WTC11 (cell line): ENCODE measurements at regions not wholly inside any gene's neighbourhood (a gene's known extent, or its start where the extent isn't known, plus 50 kb on each side); places are given as distances from the start of the nearest gene placed in this dataset.

Source experiments
- ATAC-seq: fragments of 200-7000 bp; cut with Tn5 transposase; 2 replicates; pipeline ENCODE4 v1.10.0; 2021; ENCODE audit warnings: mild to moderate bottlenecking, moderate library complexity
- CTCF ChIA-PET: fragments of 300-600 bp; sonication (Branson Sonifier 250); formaldehyde crosslinking; loops from one replicate; lab custom pipeline; 2021; ENCODE audit warnings: antibody characterized with exemption; lab: Charles Lee
- POLR2A ChIA-PET: fragments of 350-600 bp; sonication (Branson Sonifier 250); formaldehyde crosslinking; loops from one replicate; lab custom pipeline; 2021; ENCODE audit warnings: antibody characterized with exemption; lab: Charles Lee
- DNase-seq: peaks from one replicate; pipeline ENCODE4 v3.0.0; 2021; ENCODE audit warnings: low spot score
- H3K27ac Mint-ChIP-seq: 2 replicates; pipeline ENCODE4 v1.8.0; 2021; ENCODE audit warnings: mixed read lengths
- H3K27me3 Mint-ChIP-seq: 2 replicates; pipeline ENCODE4 v1.8.0; 2021; ENCODE audit warnings: low read depth, mild to moderate bottlenecking, moderate library complexity, mixed read lengths
- H3K36me3 Mint-ChIP-seq: 2 replicates; pipeline ENCODE4 v1.8.0; 2021; ENCODE audit warnings: mixed read lengths
- H3K4me1 Mint-ChIP-seq: 2 replicates; pipeline ENCODE4 v1.8.0; 2022; ENCODE audit warnings: mixed read lengths
- H3K4me3 Mint-ChIP-seq: 2 replicates; pipeline ENCODE4 v1.8.0; 2021; ENCODE audit warnings: mild to moderate bottlenecking, moderate library complexity, mixed read lengths
- H3K9me3 Mint-ChIP-seq: 2 replicates; pipeline ENCODE4 v1.8.0; 2021; ENCODE audit warnings: mixed read lengths
- CBFB ChIP-seq: sonication (generic); formaldehyde crosslinking; IDR thresholded peaks from 2 replicates; pipeline ENCODE4 v1.8.1; 2022; ENCODE audit warnings: mild to moderate bottlenecking, low read depth, missing genetic modification reagents
- ELF4 ChIP-seq: sonication (generic); formaldehyde crosslinking; IDR thresholded peaks from 2 replicates; pipeline ENCODE4 v1.8.1; 2022; ENCODE audit warnings: low read depth, mild to moderate bottlenecking, moderate library complexity, missing genetic modification reagents
- ETV6 ChIP-seq: sonication (generic); formaldehyde crosslinking; IDR thresholded peaks from 2 replicates; pipeline ENCODE4 v1.8.1; 2022; ENCODE audit warnings: mild to moderate bottlenecking, missing genetic modification reagents
- FOXP4 ChIP-seq: sonication (generic); formaldehyde crosslinking; IDR thresholded peaks from 2 replicates; pipeline ENCODE4 v1.8.0; 2022; ENCODE audit warnings: mild to moderate bottlenecking, missing genetic modification reagents
- KAT7 ChIP-seq: sonication (generic); formaldehyde crosslinking; IDR thresholded peaks from 2 replicates; pipeline ENCODE4 v1.8.1; 2023; ENCODE audit warnings: missing genetic modification reagents, mild to moderate bottlenecking, borderline replicate concordance
- MXD4 ChIP-seq: fragments of 250-450 bp; sonication (Bioruptor Pico); IDR thresholded peaks from 2 replicates; pipeline ENCODE4 v1.8.0; 2021; ENCODE audit warnings: mild to moderate bottlenecking, moderate library complexity, borderline replicate concordance
- NR1H2 ChIP-seq: sonication (generic); formaldehyde crosslinking; IDR thresholded peaks from 2 replicates; pipeline ENCODE4 v1.9.0; 2021; ENCODE audit warnings: mild to moderate bottlenecking, moderate library complexity, missing genetic modification reagents
- NR2C2 ChIP-seq: sonication (generic); formaldehyde crosslinking; IDR thresholded peaks from 2 replicates; pipeline ENCODE4 v1.8.0; 2022; ENCODE audit warnings: mild to moderate bottlenecking, missing genetic modification reagents
- RORB ChIP-seq: fragments of 250-450 bp; sonication (Bioruptor Pico); IDR thresholded peaks from 2 replicates; pipeline ENCODE4 v1.9.0; 2021; ENCODE audit warnings: mild to moderate bottlenecking
- ZNF121 ChIP-seq: sonication (generic); formaldehyde crosslinking; IDR thresholded peaks from 2 replicates; pipeline ENCODE4 v1.8.0; 2023; ENCODE audit warnings: missing genetic modification reagents
- ZNF138 ChIP-seq: sonication (generic); formaldehyde crosslinking; conservative IDR thresholded peaks from 2 replicates; pipeline ENCODE4 v1.8.1; 2022; ENCODE audit warnings: mild to moderate bottlenecking, moderate library complexity, missing genetic modification reagents
- ZNF232 ChIP-seq: sonication (generic); formaldehyde crosslinking; IDR thresholded peaks from 2 replicates; pipeline ENCODE4 v1.8.0; 2022; ENCODE audit warnings: mild to moderate bottlenecking, missing genetic modification reagents
- ZNF263 ChIP-seq: sonication (generic); formaldehyde crosslinking; IDR thresholded peaks from 2 replicates; pipeline ENCODE4 v1.8.1; 2022; ENCODE audit warnings: low read depth, mild to moderate bottlenecking, moderate library complexity, missing genetic modification reagents
- ZNF317 ChIP-seq: sonication (generic); formaldehyde crosslinking; IDR thresholded peaks from 2 replicates; pipeline ENCODE4 v1.8.1; 2023; ENCODE audit warnings: low read depth, mild to moderate bottlenecking, moderate library complexity, missing genetic modification reagents, borderline replicate concordance
- ZNF396 ChIP-seq: fragments of 250-450 bp; sonication (Bioruptor Pico); IDR thresholded peaks from 2 replicates; pipeline ENCODE4 v1.8.0; 2021; ENCODE audit warnings: mild to moderate bottlenecking, moderate library complexity, borderline replicate concordance
- ZSCAN18 ChIP-seq: fragments of 250-450 bp; sonication (Bioruptor Pico); IDR thresholded peaks from 2 replicates; pipeline ENCODE4 v2.1.2; 2022; ENCODE audit warnings: mild to moderate bottlenecking, moderate library complexity
- TF ChIP-seq, protein P1 (sequence below): sonication (generic); formaldehyde crosslinking; IDR thresholded peaks from 2 replicates; pipeline ENCODE4 v1.8.1; 2023; ENCODE audit warnings: mild to moderate bottlenecking, moderate library complexity, missing genetic modification reagents
- TF ChIP-seq, protein P2 (sequence below): sonication (generic); formaldehyde crosslinking; IDR thresholded peaks from 2 replicates; pipeline ENCODE4 v1.8.1; 2023; ENCODE audit warnings: mild to moderate bottlenecking, missing genetic modification reagents, moderate library complexity
- TF ChIP-seq, protein P3 (sequence below): sonication (generic); formaldehyde crosslinking; IDR thresholded peaks from 2 replicates; pipeline ENCODE4 v1.8.1; 2022; ENCODE audit warnings: mild to moderate bottlenecking, moderate library complexity, missing genetic modification reagents
- TF ChIP-seq, protein P4 (sequence below): sonication (generic); formaldehyde crosslinking; IDR thresholded peaks from 2 replicates; pipeline ENCODE4 v1.8.1; 2022; ENCODE audit warnings: mild to moderate bottlenecking, missing genetic modification reagents, moderate library complexity, borderline replicate concordance
- TF ChIP-seq, protein P5 (sequence below): sonication (generic); formaldehyde crosslinking; IDR thresholded peaks from 2 replicates; pipeline ENCODE4 v1.8.1; 2023; ENCODE audit warnings: mild to moderate bottlenecking, missing genetic modification reagents
- TF ChIP-seq, protein P6 (sequence below): sonication (generic); formaldehyde crosslinking; IDR thresholded peaks from 2 replicates; pipeline ENCODE4 v1.8.0; 2023; ENCODE audit warnings: mild to moderate bottlenecking, missing genetic modification reagents

- POLR2A ChIA-PET, result interaction anchor here (0.7 kb wide), 1 partner anchor 406 kb away, joined by 5 read pairs; no protein-coding TSS in a partner anchor
- Mint-ChIP-seq H3K36me3 (peaks cover 27% of the 10 kb centered on the region), H3K9me3 (peaks cover 34% of the 10 kb centered on the region), H3K27me3 (peaks cover 11% of the 10 kb centered on the region), H3K4me3 (no peak overlapping the region), H3K4me1 (peaks cover 8% of the 10 kb centered on the region; the same call in 1 of the 2 replicates), H3K27ac (no peak overlapping the region)
- TF ChIP-seq NR1H2 (CRISPR knock-in tag) (no peak), ZNF263 (CRISPR knock-in tag) (no peak), ELF4 (CRISPR knock-in tag) (no peak), ZNF121 (CRISPR knock-in tag) (no peak), ZNF396 (CRISPR knock-in tag) (no peak), RORB (CRISPR knock-in tag) (no peak), KAT7 (CRISPR knock-in tag) (no peak), NR2C2 (no peak), ZNF232 (CRISPR knock-in tag) (no peak), ZSCAN18 (CRISPR knock-in tag) (no peak), MXD4 (CRISPR knock-in tag) (no peak), CBFB (CRISPR knock-in tag) (no peak), ZNF317 (CRISPR knock-in tag) (no peak)
- TF ChIP-seq, protein P1, sequence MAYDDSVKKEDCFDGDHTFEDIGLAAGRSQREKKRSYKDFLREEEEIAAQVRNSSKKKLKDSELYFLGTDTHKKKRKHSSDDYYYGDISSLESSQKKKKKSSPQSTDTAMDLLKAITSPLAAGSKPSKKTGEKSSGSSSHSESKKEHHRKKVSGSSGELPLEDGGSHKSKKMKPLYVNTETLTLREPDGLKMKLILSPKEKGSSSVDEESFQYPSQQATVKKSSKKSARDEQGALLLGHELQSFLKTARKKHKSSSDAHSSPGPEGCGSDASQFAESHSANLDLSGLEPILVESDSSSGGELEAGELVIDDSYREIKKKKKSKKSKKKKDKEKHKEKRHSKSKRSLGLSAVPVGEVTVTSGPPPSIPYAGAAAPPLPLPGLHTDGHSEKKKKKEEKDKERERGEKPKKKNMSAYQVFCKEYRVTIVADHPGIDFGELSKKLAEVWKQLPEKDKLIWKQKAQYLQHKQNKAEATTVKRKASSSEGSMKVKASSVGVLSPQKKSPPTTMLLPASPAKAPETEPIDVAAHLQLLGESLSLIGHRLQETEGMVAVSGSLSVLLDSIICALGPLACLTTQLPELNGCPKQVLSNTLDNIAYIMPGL (CRISPR knock-in tag), result no peak
- TF ChIP-seq, protein P2, sequence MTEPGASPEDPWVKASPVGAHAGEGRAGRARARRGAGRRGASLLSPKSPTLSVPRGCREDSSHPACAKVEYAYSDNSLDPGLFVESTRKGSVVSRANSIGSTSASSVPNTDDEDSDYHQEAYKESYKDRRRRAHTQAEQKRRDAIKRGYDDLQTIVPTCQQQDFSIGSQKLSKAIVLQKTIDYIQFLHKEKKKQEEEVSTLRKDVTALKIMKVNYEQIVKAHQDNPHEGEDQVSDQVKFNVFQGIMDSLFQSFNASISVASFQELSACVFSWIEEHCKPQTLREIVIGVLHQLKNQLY (CRISPR knock-in tag), result no peak
- TF ChIP-seq, protein P3, sequence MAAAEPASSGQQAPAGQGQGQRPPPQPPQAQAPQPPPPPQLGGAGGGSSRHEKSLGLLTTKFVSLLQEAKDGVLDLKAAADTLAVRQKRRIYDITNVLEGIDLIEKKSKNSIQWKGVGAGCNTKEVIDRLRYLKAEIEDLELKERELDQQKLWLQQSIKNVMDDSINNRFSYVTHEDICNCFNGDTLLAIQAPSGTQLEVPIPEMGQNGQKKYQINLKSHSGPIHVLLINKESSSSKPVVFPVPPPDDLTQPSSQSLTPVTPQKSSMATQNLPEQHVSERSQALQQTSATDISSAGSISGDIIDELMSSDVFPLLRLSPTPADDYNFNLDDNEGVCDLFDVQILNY (CRISPR knock-in tag), result no peak
- DNase-seq (no peak), ATAC-seq (no peak)
- CTCF ChIA-PET, result interaction anchor here (1.2 kb wide), 1 partner anchor 400 kb away, joined by 3 read pairs; no protein-coding TSS in a partner anchor
These were observed 75.1 kb upstream of the MSX1 start for GRCh38 chr4:4784379-4784778.

DNA sequence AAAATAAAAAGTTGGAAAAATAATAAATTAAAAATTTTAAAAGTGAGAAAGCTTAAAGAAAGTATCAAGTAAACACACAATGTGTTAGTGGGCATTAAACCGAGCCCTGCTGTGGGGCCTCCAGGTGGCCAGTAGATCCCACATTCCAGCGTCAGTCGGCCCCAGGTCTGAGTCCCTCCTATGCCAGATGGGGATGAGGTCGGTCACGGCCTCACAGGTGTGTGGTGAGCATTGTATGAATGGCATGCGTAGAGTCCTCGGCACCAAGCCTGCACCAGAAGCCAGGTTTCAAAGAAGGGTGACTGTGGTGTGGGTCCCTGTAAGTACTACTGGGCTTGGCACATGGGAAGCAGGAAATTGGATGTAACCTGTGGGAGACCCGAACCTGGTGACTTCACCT, 75.6 kb upstream of the MSX1 start:
- ATAC-seq, result no peak
- Mint-ChIP-seq H3K27me3 (peaks cover 7% of the 10 kb centered on the region), H3K36me3 (peaks cover 22% of the 10 kb centered on the region), H3K9me3 (peaks cover 29% of the 10 kb centered on the region), H3K4me3 (no peak overlapping the region), H3K27ac (no peak overlapping the region), H3K4me1 (peaks cover 8% of the 10 kb centered on the region; the same call in 1 of the 2 replicates)
- ChIA-PET CTCF (no interaction called here), POLR2A (no interaction called here)
- DNase-seq, result no peak
- TF ChIP-seq, protein P4, sequence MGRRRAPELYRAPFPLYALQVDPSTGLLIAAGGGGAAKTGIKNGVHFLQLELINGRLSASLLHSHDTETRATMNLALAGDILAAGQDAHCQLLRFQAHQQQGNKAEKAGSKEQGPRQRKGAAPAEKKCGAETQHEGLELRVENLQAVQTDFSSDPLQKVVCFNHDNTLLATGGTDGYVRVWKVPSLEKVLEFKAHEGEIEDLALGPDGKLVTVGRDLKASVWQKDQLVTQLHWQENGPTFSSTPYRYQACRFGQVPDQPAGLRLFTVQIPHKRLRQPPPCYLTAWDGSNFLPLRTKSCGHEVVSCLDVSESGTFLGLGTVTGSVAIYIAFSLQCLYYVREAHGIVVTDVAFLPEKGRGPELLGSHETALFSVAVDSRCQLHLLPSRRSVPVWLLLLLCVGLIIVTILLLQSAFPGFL, result no peak
- no peak for TF ChIP-seq ETV6 (CRISPR knock-in tag)
- TF ChIP-seq, protein P5, sequence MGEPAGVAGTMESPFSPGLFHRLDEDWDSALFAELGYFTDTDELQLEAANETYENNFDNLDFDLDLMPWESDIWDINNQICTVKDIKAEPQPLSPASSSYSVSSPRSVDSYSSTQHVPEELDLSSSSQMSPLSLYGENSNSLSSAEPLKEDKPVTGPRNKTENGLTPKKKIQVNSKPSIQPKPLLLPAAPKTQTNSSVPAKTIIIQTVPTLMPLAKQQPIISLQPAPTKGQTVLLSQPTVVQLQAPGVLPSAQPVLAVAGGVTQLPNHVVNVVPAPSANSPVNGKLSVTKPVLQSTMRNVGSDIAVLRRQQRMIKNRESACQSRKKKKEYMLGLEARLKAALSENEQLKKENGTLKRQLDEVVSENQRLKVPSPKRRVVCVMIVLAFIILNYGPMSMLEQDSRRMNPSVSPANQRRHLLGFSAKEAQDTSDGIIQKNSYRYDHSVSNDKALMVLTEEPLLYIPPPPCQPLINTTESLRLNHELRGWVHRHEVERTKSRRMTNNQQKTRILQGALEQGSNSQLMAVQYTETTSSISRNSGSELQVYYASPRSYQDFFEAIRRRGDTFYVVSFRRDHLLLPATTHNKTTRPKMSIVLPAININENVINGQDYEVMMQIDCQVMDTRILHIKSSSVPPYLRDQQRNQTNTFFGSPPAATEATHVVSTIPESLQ (CRISPR knock-in tag), result no peak
- no peak for TF ChIP-seq ZNF138 (CRISPR knock-in tag)
- TF ChIP-seq, protein P6, sequence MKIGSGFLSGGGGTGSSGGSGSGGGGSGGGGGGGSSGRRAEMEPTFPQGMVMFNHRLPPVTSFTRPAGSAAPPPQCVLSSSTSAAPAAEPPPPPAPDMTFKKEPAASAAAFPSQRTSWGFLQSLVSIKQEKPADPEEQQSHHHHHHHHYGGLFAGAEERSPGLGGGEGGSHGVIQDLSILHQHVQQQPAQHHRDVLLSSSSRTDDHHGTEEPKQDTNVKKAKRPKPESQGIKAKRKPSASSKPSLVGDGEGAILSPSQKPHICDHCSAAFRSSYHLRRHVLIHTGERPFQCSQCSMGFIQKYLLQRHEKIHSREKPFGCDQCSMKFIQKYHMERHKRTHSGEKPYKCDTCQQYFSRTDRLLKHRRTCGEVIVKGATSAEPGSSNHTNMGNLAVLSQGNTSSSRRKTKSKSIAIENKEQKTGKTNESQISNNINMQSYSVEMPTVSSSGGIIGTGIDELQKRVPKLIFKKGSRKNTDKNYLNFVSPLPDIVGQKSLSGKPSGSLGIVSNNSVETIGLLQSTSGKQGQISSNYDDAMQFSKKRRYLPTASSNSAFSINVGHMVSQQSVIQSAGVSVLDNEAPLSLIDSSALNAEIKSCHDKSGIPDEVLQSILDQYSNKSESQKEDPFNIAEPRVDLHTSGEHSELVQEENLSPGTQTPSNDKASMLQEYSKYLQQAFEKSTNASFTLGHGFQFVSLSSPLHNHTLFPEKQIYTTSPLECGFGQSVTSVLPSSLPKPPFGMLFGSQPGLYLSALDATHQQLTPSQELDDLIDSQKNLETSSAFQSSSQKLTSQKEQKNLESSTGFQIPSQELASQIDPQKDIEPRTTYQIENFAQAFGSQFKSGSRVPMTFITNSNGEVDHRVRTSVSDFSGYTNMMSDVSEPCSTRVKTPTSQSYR (CRISPR knock-in tag), result no peak
- TF ChIP-seq FOXP4 (CRISPR knock-in tag), result no peak
